Motor neuron (in vitro differentiated cells): ENCODE measurements at regions not wholly inside any gene's neighbourhood (a gene's known extent, or its start where the extent isn't known, plus 50 kb on each side); places are given as distances from the start of the nearest gene placed in this dataset.
A peak's percentile ranks its signal among the peaks of the same experiment; 100 is the strongest.

Source experiments
- ATAC-seq, 8 experiments: fragments of 200-7000 bp; cut with Tn5 transposase; replicated peaks in 6 of 8; 2 replicates each; pipeline ENCODE4 v1.8.0; 2021; ENCODE audit warnings: mild to moderate bottlenecking in 8 of 8, moderate library complexity in 8 of 8
- H3K27ac ChIP-seq, 2 donors: fragments of 250-450 bp; sonication (Bioruptor Pico); 2 replicates each; pipeline ENCODE4 v1.9.0; 2021; ENCODE audit warnings: antibody characterized with exemption in 2 of 2, mild to moderate bottlenecking in 2 of 2, moderate library complexity in 1 of 2
- H3K4me1 ChIP-seq, 2 donors: fragments of 250-450 bp; sonication (Bioruptor Pico); replicated peaks in 1 of 2; 2 replicates each; pipeline ENCODE4 v1.6.1; 2021; ENCODE audit warnings: antibody characterized with exemption in 2 of 2, mild to moderate bottlenecking in 2 of 2, moderate library complexity in 1 of 2
- H3K4me3 ChIP-seq, 5 donors: fragments of 250-450 bp; sonication (Bioruptor Pico); 2 replicates each; pipeline ENCODE4 v1.9.0; 2021; ENCODE audit warnings: antibody characterized with exemption in 5 of 5, mild to moderate bottlenecking in 5 of 5, moderate library complexity in 4 of 5
- WGBS, 10 experiments: fragments of 450-650 bp; shearing (Covaris generic); methylation state at CpG; one replicate each; pipeline ENCODE4 v1.0.0; 2022; 5-methylcytosine and 5-hydroxymethylcytosine counted together
- in situ Hi-C, 9 experiments: fragments of 400-800 bp; cut with MboI; loops; one replicate each; pipeline ENCODE4 v1.15.0; 2021; ENCODE audit warnings: low sequenced_read_pairs in 9 of 9, low pct_unique_long_range_greater_than_20kb in 2 of 9; ENCODE audit not compliant: unreplicated experiment in 9 of 9

DNA sequence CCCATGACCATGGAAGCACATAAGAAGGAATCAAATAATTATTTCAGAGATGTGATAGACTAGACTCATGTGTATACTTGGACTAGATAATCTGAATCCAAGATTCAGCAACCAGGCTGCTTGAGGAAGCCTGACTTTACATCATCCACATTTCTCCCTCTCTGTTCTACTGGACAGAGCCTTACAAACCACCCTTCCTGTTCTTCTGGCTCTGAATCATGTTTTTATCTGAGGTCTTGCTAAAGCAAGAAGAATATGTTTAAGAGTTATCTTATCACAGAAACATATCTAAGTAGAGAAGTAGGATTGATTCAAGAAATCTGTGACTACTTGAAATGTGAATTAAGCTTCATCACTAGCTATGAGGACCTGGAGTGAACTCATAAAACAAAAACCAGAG is 71.1 kb upstream of the SLC24A5 start:
- Histone ChIP-seq H3K4me3 (no peak overlapping the region), H3K27ac (no peak overlapping the region), H3K4me1 (peaks cover 0 to 3% of the 10 kb centered on the region in 2 donors)
- no peak for ATAC-seq
- in situ Hi-C loops: no loop called here

DNA sequence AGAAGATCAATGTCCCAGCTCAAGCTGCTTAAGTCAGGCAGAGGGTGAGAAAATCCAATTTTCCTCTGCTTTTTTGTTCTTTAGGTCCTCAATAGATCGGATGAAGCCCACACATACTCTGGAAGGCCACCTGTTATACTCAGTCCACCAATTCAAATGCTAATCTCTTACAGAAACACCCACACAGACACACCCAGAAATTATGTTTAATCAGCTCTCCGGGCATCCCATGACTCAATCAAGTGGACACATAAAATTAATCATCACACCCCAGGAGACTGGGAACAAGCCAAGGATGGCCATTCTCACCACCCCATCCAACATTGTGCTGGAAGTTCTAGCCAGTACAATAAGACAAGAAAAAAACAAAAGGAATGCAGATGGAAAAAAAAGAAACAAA is 67.8 kb upstream of the SLC24A5 start:
- ATAC-seq: peak; percentile 24 to 95 (median 86)
- in situ Hi-C loops: no loop called here
- Histone ChIP-seq H3K4me3 (no peak overlapping the region), H3K4me1 (no peaks in the 10 kb centered on the region), H3K27ac (no peak overlapping the region)
- WGBS, 10 experiments: 0 to 41% (median 20%) methylated on average over 1 to 2 of the region's 2 CpGs

DNA sequence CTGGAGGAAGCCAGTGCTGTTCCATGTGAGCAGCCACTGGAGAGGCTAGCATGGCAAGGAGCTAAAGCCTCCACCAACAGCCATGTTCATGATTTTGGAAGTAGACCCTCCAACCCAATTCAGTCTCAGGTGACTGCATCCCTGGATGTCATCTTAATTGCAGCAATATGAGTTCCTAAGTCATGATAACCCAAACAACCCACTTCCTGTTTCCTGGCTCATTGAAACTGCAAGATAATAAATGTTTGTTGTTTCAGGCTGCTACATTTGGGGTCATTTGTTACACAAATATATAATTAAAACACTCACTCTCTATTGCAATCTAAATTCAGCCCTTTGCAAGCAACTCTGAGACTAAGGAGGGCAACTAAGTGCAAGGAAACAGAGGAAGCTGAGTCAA is 62.4 kb upstream of the SLC24A5 start:
- no peak for ATAC-seq
- in situ Hi-C loops: no loop called here
- no peak overlapping the region for H3K4me3 ChIP-seq
- H3K27ac ChIP-seq: no peak overlapping the region
- H3K4me1 ChIP-seq: peaks cover 7 to 16% of the 10 kb centered on the region in 2 donors

DNA sequence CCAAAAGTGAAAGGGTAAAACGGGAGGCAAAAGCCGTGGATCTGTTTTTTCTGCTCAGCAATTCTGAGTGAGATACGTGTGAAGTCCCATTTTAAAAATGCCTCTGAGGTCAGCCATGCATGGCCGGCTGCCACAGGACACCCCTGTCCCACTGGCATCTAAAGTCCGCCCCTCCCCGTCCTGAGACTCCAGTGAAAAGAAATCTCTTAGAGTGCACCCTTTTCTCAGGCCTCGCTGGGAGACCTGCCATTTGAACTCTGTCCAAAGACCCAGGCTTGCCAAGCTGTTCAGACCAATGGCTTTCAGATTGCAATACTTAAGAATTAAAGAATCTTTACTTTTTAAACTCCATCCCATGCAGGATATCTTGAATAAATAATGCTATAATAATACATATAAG is 61.0 kb upstream of the SLC24A5 start:
- no peak for ATAC-seq
- in situ Hi-C loops: no loop called here
- H3K4me1 ChIP-seq: peaks cover 8 to 16% of the 10 kb centered on the region in 2 donors
- H3K27ac ChIP-seq: no peak overlapping the region
- 3 to 100% (median 85%) methylated on average over 1 to 5 of the region's 7 CpGs; no CpG with 5 or more reads in 1 of the 10 experiments for WGBS, 10 experiments
- H3K4me3 ChIP-seq: no peak overlapping the region

DNA sequence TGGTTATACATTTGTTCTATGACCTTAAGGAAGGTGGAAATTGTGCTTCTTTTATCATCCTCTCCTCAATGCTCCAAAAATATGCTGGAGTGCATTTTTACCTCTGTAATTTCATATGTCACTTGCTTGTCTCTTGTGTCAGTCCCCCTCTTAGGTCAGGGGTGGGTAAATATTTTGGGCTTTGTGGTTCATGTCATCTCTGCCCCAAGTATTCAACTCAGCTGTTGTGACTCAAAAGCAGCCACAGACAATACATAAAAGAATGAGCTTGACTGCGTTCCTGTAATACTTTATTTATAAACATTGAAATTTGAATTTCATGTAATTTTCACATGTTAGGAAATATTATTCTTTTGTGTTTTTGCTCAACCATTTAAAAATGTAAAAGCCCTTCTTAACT is 60.4 kb upstream of the SLC24A5 start:
- Histone ChIP-seq H3K27ac (no peak overlapping the region), H3K4me3 (no peak overlapping the region), H3K4me1 (peaks cover 8 to 16% of the 10 kb centered on the region in 2 donors)
- 56 to 100% (median 71%) methylated on average over 1 of the region's 1 CpG; no CpG with 5 or more reads in 4 of the 10 experiments for WGBS, 10 experiments
- in situ Hi-C loops: no loop called here
- no peak for ATAC-seq

DNA sequence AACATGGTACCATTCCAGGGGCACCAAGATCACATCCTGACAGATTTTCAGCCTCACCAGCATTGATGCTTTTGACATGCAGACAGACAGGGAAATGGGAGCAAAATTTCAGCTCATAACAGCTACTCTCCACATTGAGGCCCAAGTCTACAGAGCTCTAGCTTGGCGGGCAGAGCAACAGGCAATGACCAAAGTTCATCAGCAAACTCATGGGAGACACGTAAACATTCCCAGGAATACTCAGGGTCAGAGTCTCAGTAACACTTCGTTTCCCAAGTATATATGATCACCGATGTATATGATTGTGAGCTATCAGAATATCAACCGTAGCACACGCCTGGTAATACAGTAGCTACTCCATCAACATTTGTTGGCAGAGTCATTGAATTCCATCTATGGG is 59.2 kb upstream of the SLC24A5 start:
- WGBS, 10 experiments: 21 to 90% (median 83%) methylated on average over 1 to 5 of the region's 6 CpGs; no CpG with 5 or more reads in 5 of the 10 experiments
- in situ Hi-C loops: no loop called here
- no peak overlapping the region for H3K27ac ChIP-seq
- no peak overlapping the region for H3K4me3 ChIP-seq
- peaks cover 8 to 16% of the 10 kb centered on the region in 2 donors for H3K4me1 ChIP-seq
- ATAC-seq: no peak

DNA sequence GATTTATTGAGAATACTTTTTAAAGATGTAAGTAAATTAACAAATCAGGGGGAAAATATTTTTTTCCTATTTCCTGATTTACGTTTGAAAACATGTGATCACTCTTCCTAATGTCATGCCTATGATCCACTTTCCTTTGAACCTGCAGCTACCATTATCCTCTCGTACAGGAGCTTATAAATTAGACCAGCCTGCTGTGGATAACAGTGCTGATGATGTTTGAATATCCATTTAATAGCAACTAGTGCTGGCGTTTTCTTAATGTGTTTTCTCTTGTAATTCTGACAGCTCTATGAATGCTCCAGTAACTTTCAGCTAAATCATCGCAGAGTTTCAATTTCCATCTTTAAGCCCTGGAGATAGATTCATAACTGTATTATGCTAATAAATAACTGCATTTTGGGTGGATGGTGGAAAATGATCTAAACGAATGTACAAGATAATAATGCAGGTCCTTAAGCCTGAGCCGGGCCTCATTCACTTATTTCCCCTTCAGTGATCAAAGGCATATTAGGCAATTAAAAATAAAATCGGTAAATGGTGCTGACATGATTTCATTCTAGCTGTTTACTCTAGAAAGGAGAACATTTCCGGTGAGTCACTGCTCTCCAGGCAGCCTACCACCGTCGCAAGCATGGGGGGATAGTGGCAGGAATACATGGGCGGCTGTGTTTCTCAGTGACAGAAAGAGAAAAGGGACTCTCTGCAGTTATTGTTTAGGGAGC is 58.5 kb upstream of the SLC24A5 start:
- Histone ChIP-seq H3K4me1 (peaks cover 8 to 16% of the 10 kb centered on the region in 2 donors), H3K4me3 (peak overlapping the region in 1 of 5 donors; percentile 9), H3K27ac (peak overlapping the region in 1 of 2 donors; percentile 39)
- in situ Hi-C loops: no loop called here
- peak; percentile 55 to 95 (median 94) for ATAC-seq
- WGBS, 10 experiments: 10 to 86% (median 32%) methylated on average over 1 to 11 of the region's 11 CpGs; no CpG with 5 or more reads in 1 of the 10 experiments

DNA sequence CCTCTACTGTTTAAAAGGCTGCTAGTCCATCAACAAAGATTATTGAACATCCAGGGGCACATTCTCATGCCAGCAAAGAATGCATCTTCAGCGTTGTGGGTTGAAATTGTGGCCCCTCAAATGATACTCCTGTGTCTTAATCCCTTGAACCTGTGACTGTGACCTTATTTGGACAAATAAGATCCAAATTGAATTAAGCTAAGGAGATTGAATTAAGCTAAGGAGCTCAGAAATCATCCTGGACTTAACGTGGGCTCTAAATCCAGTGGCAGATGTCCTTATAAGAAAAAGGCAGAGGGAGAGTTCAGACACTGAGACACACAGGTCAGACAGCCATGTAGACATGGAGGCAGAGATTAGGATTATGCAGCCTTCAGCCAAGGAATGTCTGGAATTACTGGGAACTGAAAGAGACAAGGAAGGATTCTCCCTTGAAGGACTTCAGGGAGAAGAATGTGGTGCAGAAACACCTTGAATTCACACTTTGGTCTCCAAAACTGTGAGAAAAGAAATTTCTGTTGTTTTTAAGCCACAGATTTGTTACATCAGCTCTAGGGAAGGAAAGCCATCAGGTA is 57.3 kb upstream of the SLC24A5 start:
- in situ Hi-C loops: no loop called here
- Histone ChIP-seq H3K27ac (no peak overlapping the region), H3K4me1 (peaks cover 8 to 16% of the 10 kb centered on the region in 2 donors), H3K4me3 (no peak overlapping the region)
- no peak for ATAC-seq
- 32 to 100% (median 90%) methylated on average over 1 to 2 of the region's 2 CpGs; no CpG with 5 or more reads in 4 of the 10 experiments for WGBS, 10 experiments

DNA sequence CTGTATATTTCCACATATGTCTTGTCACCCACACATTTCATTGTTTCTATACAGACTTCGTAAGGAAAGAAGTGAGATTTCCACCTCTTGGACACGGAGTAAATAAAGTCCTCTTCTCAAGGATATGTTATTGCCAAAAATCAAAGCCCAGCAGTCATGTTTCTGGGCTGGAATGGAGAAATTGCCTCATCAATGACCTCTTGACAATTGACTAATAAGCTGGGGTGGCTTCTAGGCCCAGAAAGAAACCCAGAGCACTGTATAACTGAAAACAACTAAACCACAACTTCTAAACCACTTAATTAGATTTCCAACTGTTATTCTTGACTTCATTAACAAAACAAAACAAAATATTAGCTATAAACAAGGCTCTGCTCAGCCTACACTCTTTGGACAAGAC is 56.4 kb upstream of the SLC24A5 start:
- ATAC-seq: no peak
- in situ Hi-C loops: no loop called here
- 14 to 100% (median 97%) methylated on average over 1 to 2 of the region's 2 CpGs; no CpG with 5 or more reads in 1 of the 10 experiments for WGBS, 10 experiments

DNA sequence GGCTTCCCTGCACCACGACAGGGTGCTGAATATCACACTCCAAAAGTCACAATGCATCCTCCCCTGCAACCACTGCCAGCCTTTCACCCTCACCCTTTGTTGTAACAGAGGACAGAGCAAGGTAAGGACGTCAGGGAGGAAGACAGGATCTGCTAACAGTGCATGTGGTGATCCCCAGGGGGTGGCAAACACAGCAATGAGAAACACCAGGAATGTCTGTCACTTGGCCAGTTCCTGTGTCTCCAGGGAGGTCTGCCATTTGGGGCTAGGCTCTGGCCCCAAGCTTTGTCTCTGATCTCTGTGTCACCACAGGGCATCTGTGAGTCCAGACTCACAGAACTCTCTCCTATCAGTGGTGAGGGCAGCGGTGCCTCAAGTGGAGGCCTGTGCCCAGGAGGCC is 54.3 kb upstream of the SLC24A5 start:
- Histone ChIP-seq H3K27ac (no peak overlapping the region), H3K4me1 (peaks cover 8 to 16% of the 10 kb centered on the region in 2 donors), H3K4me3 (no peak overlapping the region)
- in situ Hi-C loops: no loop called here
- ATAC-seq: no peak
- 0 to 88% (median 32%) methylated on average over 1 to 2 of the region's 3 CpGs; no CpG with 5 or more reads in 4 of the 10 experiments for WGBS, 10 experiments

More for the DNA sequence above, 56.4 kb upstream of the SLC24A5 start:
- Histone ChIP-seq H3K4me1 (peaks cover 8 to 16% of the 10 kb centered on the region in 2 donors), H3K4me3 (no peak overlapping the region), H3K27ac (no peak overlapping the region)
